HCT116 (cell line): ENCODE measurements at regions not wholly inside any gene's neighbourhood (a gene's known extent, or its start where the extent isn't known, plus 50 kb on each side); places are given as distances from the start of the nearest gene placed in this dataset.

ENCODE experiments used
- ATAC-seq: fragments of 200-7000 bp; cut with Tn5 transposase; 2 replicates; pipeline ENCODE4 v1.9.1; 2020; ENCODE audit warnings: mild to moderate bottlenecking, moderate library complexity
- BruUV-seq: library from RNA; stranded (reverse); fragments of 400-500 nt; replicated peaks from 2 replicates; lab custom pipeline; 2021; lab: Mats Ljungman, UMichigan
- CTCF ChIA-PET: fragments of 300-600 bp; sonication (Branson Sonifier 250); formaldehyde crosslinking; loops from one replicate; lab custom pipeline; 2021; ENCODE audit warnings: antibody characterized with exemption; lab: Charles Lee
- POLR2A ChIA-PET: fragments of 300-600, 350-600 bp; sonication (Branson Sonifier 250); formaldehyde crosslinking; loops from one replicate; lab custom pipeline; 2021; ENCODE audit warnings: antibody characterized with exemption; lab: Charles Lee
- RAD21 ChIA-PET, 2 experiments: fragments of 300-600 bp; sonication (Branson Sonifier 250); formaldehyde crosslinking; loops; one replicate each; lab custom pipeline; 2023; ENCODE audit warnings: low total read pairs in 2 of 2; ENCODE audit not compliant: uncharacterized antibody in 2 of 2, unreplicated experiment in 2 of 2, low non-redundant PET in 1 of 2; lab: Charles Lee
- DNase-seq: peaks from one replicate; pipeline ENCODE4 v3.0.0-alpha.2; 2010; ENCODE audit warnings: low read depth, low spot score
- H2AFZ ChIP-seq: fragments of 200-600 bp; shearing (Covaris generic), sonication (generic); 2 replicates; pipeline ENCODE4 v1.6.1; 2017; ENCODE audit warnings: low read depth, mixed run types, mixed read lengths, antibody characterized with exemption, low read length; ENCODE audit not compliant: poor library complexity, severe bottlenecking
- H3K27ac ChIP-seq: 2 replicates; pipeline ENCODE4 v1.5.1; 2012; ENCODE audit warnings: low read depth, low read length
- H3K27me3 ChIP-seq: fragments of 200-600 bp; sonication (generic); 2 replicates; pipeline ENCODE4 v1.6.1; 2016; ENCODE audit warnings: mixed run types, low read length, mixed read lengths; ENCODE audit not compliant: insufficient read depth
- H3K36me3 ChIP-seq, 2 experiments: fragments of 200-500 bp in 1 of 2; fragments of 200-600 bp in 1 of 2; sonication (Bioruptor generic) in 1 of 2; sonication (generic) in 1 of 2; 2 replicates each; pipeline versions ENCODE4 v1.5.1 to v1.6.1; 2014 to 2016; ENCODE audit warnings: low read length in 2 of 2, inconsistent platforms in 1 of 2, mixed read lengths in 1 of 2, mixed run types in 1 of 2; ENCODE audit not compliant: insufficient read depth in 2 of 2, control insufficient read depth in 1 of 2
- H3K4me1 ChIP-seq, 2 experiments: fragments of 200-600 bp in 1 of 2; sonication (generic) in 1 of 2; 2 replicates each; pipeline versions ENCODE4 v1.5.1 to v1.6.1; 2012 to 2017; ENCODE audit warnings: low read length in 2 of 2, inconsistent platforms in 1 of 2, mild to moderate bottlenecking in 1 of 2, mixed read lengths in 1 of 2, mixed run types in 1 of 2, moderate library complexity in 1 of 2; ENCODE audit not compliant: insufficient read depth in 2 of 2, control insufficient read depth in 1 of 2
- H3K4me2 ChIP-seq: fragments of 200-600 bp; sonication (generic); 2 replicates; pipeline ENCODE4 v1.6.1; 2017; ENCODE audit warnings: mixed run types, low read length, mixed read lengths
- H3K4me3 ChIP-seq, 2 experiments: fragments of 200-600 bp in 1 of 2; sonication (generic) in 1 of 2; replicated peaks in 1 of 2; 2 replicates each; pipeline ENCODE4 v1.5.1; 2011 to 2016; ENCODE audit warnings: low read length in 2 of 2, control low read depth in 1 of 2, low read depth in 1 of 2, mild to moderate bottlenecking in 1 of 2, mixed read lengths in 1 of 2, mixed run types in 1 of 2
- H3K79me2 ChIP-seq: fragments of 200-600 bp; sonication (generic); 2 replicates; pipeline ENCODE4 v1.6.1; 2017; ENCODE audit warnings: mild to moderate bottlenecking, mixed run types, low read length, moderate library complexity, mixed read lengths; ENCODE audit not compliant: insufficient read depth
- H3K9ac ChIP-seq: fragments of 200-600 bp; sonication (generic); 2 replicates; pipeline ENCODE4 v1.6.1; 2016; ENCODE audit warnings: low read length, mixed read lengths
- H3K9me2 ChIP-seq: fragments of 200-600 bp; sonication (generic), shearing (Covaris generic); 2 replicates; pipeline ENCODE4 v1.6.1; 2017; ENCODE audit warnings: mixed run types, mild to moderate bottlenecking, moderate library complexity; ENCODE audit not compliant: insufficient read depth
- H3K9me3 ChIP-seq, 2 experiments: fragments of 200-500 bp in 1 of 2; fragments of 200-600 bp in 1 of 2; sonication (Bioruptor generic) in 1 of 2; sonication (generic) in 1 of 2; 2 replicates each; pipeline ENCODE4 v1.6.1; 2014 to 2017; ENCODE audit warnings: low read length in 2 of 2, mixed read lengths in 2 of 2, inconsistent platforms in 1 of 2, low read depth in 1 of 2, mild to moderate bottlenecking in 1 of 2, mixed run types in 1 of 2, moderate library complexity in 1 of 2; ENCODE audit not compliant: control insufficient read depth in 1 of 2, insufficient read depth in 1 of 2
- H4K20me1 ChIP-seq: fragments of 200-600 bp; sonication (generic), shearing (Covaris generic); 2 replicates; pipeline ENCODE4 v1.6.1; 2017; ENCODE audit warnings: mixed run types, mild to moderate bottlenecking, moderate library complexity; ENCODE audit not compliant: insufficient read depth
- EZH2phosphoT487 ChIP-seq: fragments of 200-600 bp; IDR thresholded peaks from 2 replicates; pipeline ENCODE4 v1.6.1; 2018; ENCODE audit warnings: antibody characterized with exemption, borderline replicate concordance
- SRF ChIP-seq: IDR thresholded peaks from 2 replicates; pipeline ENCODE4 v1.6.1; 2012; ENCODE audit warnings: low read depth
- intact Hi-C: fragments of 100-400 bp; cut with micrococcal nuclease; formaldehyde crosslinking; loops from 2 replicates; pipeline ENCODE4 v1.10.0; 2022
- TF ChIP-seq, protein P1 (sequence below): IDR thresholded peaks from 2 replicates; pipeline ENCODE4 v1.6.1; 2011; ENCODE audit warnings: mild to moderate bottlenecking, low read length, moderate library complexity; ENCODE audit not compliant: insufficient replicate concordance; ENCODE audit errors: extremely low read depth
- TF ChIP-seq, protein P2 (sequence below): IDR thresholded peaks from 2 replicates; pipeline ENCODE4 v1.6.1; 2012; ENCODE audit warnings: low read depth

DNA sequence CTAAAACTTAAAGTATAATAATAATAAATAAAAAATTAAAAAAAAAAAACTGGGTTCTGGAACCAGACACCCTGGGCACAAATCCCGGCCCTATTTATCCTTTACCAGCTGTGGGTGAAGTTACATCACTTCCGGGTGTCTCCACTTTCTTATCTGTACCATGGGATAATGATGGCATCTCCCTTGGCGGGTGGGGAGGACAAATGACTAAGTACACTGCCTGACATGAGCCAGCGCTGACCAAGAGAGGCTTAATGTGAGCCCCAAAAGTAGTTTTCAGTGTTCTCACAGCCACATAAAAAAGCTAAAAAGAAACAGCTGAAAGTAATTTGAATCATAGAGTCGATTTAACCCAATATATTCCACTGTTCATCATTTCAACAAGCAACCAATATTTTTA, 424.9 kb downstream of the SOX9 start:
- intact Hi-C loops: loop anchor here (10.0 kb wide), 1 partner anchor 1461 kb away; no protein-coding TSS in a partner anchor
- POLR2A ChIA-PET: no interaction called here

More for the DNA sequence above, 424.9 kb downstream of the SOX9 start:
- Histone ChIP-seq H3K4me1 (peaks cover 0 to 2% of the 10 kb centered on the region in 2 experiments; a peak in 1 of 4 replicates), H3K9me2 (no peaks in the 10 kb centered on the region), H4K20me1 (no peaks in the 10 kb centered on the region), H2AFZ (no peak overlapping the region), H3K79me2 (peaks cover 58% of the 10 kb centered on the region), H3K27me3 (no peaks in the 10 kb centered on the region), H3K4me2 (no peak overlapping the region), H3K27ac (no peak overlapping the region), H3K4me3 (no peak overlapping the region), H3K9ac (no peak overlapping the region), H3K9me3 (peaks cover 0 to 4% of the 10 kb centered on the region in 2 experiments; a peak in 1 of 4 replicates), H3K36me3 (no peaks in the 10 kb centered on the region)
- TF ChIP-seq, protein P1, sequence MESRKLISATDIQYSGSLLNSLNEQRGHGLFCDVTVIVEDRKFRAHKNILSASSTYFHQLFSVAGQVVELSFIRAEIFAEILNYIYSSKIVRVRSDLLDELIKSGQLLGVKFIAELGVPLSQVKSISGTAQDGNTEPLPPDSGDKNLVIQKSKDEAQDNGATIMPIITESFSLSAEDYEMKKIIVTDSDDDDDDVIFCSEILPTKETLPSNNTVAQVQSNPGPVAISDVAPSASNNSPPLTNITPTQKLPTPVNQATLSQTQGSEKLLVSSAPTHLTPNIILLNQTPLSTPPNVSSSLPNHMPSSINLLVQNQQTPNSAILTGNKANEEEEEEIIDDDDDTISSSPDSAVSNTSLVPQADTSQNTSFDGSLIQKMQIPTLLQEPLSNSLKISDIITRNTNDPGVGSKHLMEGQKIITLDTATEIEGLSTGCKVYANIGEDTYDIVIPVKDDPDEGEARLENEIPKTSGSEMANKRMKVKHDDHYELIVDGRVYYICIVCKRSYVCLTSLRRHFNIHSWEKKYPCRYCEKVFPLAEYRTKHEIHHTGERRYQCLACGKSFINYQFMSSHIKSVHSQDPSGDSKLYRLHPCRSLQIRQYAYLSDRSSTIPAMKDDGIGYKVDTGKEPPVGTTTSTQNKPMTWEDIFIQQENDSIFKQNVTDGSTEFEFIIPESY: no peak
- TF ChIP-seq EZH2phosphoT487: no peak
- TF ChIP-seq, protein P2, sequence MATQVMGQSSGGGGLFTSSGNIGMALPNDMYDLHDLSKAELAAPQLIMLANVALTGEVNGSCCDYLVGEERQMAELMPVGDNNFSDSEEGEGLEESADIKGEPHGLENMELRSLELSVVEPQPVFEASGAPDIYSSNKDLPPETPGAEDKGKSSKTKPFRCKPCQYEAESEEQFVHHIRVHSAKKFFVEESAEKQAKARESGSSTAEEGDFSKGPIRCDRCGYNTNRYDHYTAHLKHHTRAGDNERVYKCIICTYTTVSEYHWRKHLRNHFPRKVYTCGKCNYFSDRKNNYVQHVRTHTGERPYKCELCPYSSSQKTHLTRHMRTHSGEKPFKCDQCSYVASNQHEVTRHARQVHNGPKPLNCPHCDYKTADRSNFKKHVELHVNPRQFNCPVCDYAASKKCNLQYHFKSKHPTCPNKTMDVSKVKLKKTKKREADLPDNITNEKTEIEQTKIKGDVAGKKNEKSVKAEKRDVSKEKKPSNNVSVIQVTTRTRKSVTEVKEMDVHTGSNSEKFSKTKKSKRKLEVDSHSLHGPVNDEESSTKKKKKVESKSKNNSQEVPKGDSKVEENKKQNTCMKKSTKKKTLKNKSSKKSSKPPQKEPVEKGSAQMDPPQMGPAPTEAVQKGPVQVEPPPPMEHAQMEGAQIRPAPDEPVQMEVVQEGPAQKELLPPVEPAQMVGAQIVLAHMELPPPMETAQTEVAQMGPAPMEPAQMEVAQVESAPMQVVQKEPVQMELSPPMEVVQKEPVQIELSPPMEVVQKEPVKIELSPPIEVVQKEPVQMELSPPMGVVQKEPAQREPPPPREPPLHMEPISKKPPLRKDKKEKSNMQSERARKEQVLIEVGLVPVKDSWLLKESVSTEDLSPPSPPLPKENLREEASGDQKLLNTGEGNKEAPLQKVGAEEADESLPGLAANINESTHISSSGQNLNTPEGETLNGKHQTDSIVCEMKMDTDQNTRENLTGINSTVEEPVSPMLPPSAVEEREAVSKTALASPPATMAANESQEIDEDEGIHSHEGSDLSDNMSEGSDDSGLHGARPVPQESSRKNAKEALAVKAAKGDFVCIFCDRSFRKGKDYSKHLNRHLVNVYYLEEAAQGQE: no peak
- TF ChIP-seq SRF: no peak
- CTCF ChIA-PET: no interaction called here
- DNase-seq (no peak), ATAC-seq (no peak)
- RAD21 ChIA-PET: no interaction called here
- no TSS peak for BruUV-seq
